ENCODE measurements at regions not wholly inside any gene's neighbourhood (a gene's known extent, or its start where the extent isn't known, plus 50 kb on each side); places are given as distances from the start of the nearest gene placed in this dataset.
A peak's percentile ranks its signal among the peaks of the same experiment; 100 is the strongest.
"Not testable (repeated sequence)": the region's sequence is repeated elsewhere in the genome, so short reads cannot be mapped to it uniquely, and the experiment has no call there.

- DNase-seq: no peak
These were observed 244.1 kb upstream of the SEMA3C start for GRCh38 chr7:81162771-81163525.

DNA sequence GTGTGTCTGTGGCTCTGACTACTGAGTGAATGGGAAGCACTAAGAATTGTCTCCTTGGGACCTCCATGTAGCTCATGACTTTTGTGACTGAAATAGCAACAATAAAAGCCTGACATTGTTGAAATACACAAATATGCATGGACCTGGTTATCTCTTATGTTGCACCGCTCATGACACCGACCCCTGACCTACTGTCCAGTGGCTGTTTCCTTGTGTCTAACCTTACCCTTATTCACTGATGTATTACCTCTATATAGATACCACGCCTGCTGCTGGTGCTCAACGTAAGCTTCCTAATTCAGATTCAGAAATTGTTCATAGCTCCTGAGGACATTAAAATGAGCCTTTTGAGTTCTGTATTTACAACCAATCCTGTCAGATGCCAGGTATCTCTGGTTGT lies 243.4 kb upstream of the SEMA3C start:
- DNase-seq: no peak

- DNase-seq: peak; percentile 80
These were observed 242.7 kb upstream of the SEMA3C start for GRCh38 chr7:81161451-81162075.

GRCh38 chr7:81159402-81159801 lies 240.6 kb upstream of the SEMA3C start:
- no peak for DNase-seq

- peak; percentile 47 for DNase-seq
These were observed 239.3 kb upstream of the SEMA3C start for GRCh38 chr7:81158189-81158588.

- no peak for DNase-seq
These were observed 237.0 kb upstream of the SEMA3C start for GRCh38 chr7:81155654-81156373.

GRCh38 chr7:81154565-81154964 lies 235.7 kb upstream of the SEMA3C start:
- DNase-seq: no peak

DNA sequence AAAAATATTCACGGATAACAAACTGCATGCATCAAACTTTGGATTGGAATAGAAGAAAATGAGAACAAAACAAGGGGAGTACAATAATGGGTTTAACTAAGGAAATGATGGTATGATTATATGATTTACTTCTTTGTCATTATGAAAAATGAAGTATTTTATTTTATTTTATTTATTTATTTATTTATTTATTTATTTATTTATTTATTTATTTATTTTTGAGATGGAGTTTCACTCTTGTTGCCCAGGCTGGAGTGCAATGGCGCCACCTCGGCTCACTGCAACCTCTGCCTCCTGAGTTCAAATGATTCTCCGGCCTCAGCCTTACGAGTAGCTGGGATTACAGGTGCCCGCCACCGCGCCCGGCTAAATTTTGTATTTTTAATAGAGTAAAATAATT lies 234.1 kb upstream of the SEMA3C start:
- not testable (repeated sequence) for DNase-seq

DNA sequence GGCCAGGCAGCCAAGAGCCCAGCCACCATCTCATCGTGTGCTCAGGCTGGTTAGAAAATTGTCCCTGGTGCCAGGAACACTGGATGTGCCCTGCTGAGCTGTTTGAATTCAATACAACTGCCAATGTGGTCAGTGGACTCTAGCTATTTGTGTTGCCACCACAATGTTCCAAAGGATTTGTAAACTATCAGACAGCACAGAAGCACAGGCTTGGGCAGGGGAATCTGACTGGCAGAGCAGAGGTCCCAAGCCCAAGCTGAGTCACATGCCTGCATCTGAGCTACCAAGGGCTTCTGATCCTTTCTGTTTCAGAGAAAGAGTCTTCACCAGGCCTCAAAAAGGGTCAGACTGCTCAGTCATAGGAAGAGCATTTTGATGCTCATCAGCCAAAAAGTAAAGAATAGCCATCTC lies 232.1 kb upstream of the SEMA3C start:
- peak; percentile 32 for DNase-seq

DNA sequence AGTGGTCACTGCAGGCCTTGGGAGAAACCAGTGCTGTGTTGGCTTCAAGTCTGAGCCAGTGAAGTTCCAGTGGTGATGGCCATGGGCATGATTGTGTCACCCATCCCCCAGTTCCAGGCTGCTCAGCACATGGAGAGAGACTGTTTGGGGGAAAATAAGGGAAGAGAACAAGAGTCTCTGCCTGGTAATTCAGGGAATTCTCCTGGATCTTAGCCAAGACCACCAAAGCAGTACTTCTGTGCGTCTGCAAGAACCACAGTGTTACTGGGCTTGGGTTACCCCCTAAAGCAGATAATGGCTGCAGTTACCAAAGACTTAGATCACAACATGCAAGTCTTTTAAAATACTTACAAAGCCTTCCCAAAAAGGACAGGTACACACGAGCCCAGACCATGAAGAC lies 225.0 kb upstream of the SEMA3C start:
- DNase-seq: no peak

GRCh38 chr7:81141257-81142205 lies 222.7 kb upstream of the SEMA3C start:
- not testable (repeated sequence) for DNase-seq

GRCh38 chr7:81140775-81141174 lies 221.9 kb upstream of the SEMA3C start:
- DNase-seq: no peak

DNA sequence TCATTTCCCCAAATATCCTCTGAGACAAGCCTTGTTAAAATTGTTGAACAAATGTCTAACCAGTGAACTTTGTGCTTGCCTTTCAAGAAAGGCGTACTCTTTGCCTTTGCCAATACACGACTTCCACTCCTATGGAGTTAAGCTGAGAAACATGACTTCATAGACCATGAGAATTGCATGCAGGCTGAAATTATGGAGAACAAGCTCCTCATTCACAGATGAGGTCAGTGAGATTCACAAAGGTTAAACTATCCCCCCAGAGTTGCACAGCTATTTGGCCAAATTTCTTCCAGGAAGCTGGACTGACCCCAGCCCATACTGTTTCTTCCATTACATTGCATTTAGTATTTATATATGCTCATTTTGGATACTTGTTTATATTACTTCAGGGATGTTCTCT lies 221.4 kb upstream of the SEMA3C start:
- DNase-seq: no peak

- no peak for DNase-seq
These were observed 220.0 kb upstream of the SEMA3C start for GRCh38 chr7:81138870-81139269.

DNA sequence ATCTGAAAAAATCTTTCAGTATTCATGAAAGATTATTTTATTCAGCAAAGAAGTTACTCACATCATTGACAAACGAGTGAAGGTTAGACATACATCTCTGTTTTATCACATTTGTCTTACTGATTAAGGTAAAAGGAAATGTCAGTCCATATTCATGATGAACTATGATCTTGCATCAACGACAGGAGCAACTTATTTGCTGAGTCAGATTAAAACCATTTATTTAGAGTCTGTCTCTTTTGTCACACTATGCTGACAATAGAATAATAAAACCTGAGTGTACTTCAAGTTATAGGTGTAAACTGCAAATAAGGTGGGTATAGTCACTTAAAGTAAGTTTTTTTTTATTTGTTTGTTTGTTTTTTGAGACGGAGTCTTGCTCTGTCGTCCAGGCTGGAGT lies 216.5 kb upstream of the SEMA3C start:
- DNase-seq: no peak

DNA sequence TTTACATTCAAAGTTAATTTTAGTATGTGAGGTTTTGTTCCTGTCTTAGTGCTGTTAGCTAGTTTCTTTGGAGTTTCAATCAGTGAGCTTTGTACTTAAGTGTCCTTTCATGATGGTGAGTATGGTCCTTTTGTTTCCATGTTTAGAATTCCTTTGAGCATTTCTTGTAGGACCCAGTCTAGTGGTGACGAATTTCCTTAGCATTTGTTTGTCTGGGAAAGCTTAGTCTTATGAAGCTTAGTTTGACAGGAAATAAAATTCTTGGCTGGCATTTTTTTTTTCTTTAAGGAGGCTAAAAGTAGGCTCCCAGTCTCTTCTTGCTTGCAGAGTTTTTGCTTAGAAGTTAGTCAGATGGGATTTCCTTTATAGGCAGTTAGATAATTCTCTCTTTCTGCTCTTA lies 209.2 kb upstream of the SEMA3C start:
- no peak for DNase-seq

- DNase-seq: no peak
These were observed 202.0 kb upstream of the SEMA3C start for GRCh38 chr7:81120803-81121202.

DNA sequence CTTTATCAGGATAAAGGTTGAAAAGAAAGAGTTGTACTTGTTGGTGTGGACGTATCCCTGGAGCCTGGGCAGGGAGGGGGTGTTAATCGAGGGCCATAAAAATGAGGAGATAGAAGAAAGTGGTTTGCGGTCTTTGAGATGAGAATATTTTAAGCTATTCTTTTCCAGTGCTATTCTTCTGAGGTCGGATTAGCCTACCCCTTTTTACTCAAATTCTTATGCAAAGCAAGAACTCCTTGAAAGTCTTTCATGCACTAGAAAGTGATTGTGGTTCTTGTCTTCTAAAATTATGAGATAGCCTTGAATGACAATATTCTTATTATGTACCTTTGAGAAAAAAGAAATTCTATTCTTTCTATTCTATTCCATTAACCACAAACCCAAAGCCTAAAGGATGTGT lies 201.3 kb upstream of the SEMA3C start:
- no peak for DNase-seq

DNA sequence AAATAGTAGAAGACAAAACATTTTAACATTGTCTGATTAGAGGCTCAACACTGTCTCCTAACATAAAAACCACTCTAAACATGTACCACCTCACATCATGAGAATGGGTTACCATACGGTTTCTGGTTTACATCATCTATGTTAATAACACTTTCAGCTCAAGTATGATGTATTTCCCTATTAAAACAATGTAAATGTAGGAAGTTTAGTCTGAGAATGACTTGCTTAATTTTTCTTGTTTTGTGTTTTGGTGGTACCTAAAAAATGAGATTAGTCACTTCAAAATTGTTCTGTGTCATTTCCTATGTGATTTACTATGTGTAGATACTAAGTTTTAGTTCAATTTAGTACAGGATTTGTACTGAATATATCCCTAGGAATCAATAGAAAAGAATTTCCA lies 195.8 kb upstream of the SEMA3C start:
- no peak for DNase-seq

- no peak for DNase-seq
These were observed 193.9 kb upstream of the SEMA3C start for GRCh38 chr7:81112731-81113130.

DNA sequence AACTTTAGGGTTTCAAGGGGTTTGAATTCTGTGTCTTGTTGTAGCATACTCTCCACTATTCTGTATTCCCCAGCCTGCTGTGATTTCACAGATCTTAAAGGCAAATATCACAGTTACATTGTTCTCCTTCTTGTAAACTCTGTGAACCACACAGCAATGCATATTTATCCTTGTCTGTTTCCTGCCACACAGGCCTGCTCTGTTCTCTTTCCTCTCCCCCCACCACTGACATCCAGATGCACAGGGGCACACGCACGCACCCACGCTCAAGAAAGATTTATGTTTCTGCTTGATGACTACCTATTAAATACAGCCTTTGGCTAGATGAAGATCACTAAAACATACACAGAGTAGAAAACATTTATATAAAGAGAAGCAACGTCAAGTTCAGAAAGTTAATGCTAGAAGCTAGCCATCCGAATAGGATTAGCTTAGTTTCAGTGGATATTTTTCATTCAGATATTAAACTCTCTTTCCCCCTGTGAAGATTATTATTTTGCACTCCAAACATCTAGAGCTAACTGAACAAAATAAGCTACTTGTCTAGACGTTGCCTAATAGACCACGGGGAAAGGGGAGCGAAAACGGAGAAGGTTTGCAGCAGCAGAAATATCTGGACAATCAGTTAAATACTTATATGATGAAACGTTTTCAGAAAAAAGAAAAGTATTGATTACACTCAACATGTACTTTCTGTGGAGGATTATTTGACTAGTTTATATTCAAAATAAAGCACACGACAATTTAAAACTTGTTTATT lies 193.1 kb upstream of the SEMA3C start:
- no peak for DNase-seq

DNA sequence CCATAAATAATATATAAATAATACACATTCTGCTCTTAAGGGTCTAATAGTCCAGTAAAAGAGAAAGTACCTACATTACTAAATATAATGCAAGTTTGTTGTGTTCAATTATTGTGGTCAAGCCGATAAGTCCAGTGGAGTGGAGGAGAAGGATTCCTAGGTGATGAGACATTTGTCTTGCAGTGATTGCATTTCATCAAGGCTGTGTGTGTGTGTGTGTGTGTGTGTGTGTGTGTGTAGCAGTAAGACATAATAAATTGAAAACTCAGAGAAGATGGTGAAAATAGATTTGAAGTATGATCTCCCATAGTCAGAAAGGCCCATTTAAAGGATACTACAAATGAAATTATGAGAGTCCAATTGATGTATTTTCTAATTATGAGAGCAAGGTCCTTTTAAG lies 192.5 kb upstream of the SEMA3C start:
- DNase-seq: no peak
